ENCODE measurements at regions not wholly inside any gene's neighbourhood (a gene's known extent, or its start where the extent isn't known, plus 50 kb on each side); places are given as distances from the start of the nearest gene placed in this dataset.

DNA sequence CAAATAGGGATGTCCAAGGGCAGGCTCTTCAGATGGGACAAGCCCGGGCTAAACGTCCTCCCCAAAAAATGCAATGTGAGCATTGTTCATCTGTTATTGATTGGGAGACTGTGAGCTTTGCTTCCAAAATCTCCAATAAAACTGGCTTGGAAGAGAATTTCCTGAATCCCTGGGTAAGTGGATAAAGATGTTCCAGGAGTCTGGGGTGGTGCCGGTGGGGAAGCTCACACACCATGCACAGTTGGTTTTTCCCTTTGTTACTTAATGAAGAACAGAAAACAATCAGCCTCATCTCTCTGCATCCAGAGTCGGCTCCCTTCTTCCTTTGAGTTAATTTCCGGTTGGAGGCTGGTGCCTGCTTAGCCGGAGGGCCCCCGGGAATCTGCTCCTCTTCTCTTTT lies 72.1 kb upstream of the ZBTB40 start:
- no peaks in the 10 kb centered on the region for H3K36me3 ChIP-seq (ENCODE audit: insufficient read depth, low read length)
- no peaks in the 10 kb centered on the region for H3K9me3 ChIP-seq (ENCODE audit: control insufficient read depth, insufficient read depth, low read length)
- no peaks in the 10 kb centered on the region; the same call in 1 of the 2 replicates for H3K4me1 ChIP-seq (ENCODE audit: insufficient read depth, low read length)
- H3K9ac ChIP-seq (ENCODE audit: low read depth, low read length), result no peak overlapping the region

DNA sequence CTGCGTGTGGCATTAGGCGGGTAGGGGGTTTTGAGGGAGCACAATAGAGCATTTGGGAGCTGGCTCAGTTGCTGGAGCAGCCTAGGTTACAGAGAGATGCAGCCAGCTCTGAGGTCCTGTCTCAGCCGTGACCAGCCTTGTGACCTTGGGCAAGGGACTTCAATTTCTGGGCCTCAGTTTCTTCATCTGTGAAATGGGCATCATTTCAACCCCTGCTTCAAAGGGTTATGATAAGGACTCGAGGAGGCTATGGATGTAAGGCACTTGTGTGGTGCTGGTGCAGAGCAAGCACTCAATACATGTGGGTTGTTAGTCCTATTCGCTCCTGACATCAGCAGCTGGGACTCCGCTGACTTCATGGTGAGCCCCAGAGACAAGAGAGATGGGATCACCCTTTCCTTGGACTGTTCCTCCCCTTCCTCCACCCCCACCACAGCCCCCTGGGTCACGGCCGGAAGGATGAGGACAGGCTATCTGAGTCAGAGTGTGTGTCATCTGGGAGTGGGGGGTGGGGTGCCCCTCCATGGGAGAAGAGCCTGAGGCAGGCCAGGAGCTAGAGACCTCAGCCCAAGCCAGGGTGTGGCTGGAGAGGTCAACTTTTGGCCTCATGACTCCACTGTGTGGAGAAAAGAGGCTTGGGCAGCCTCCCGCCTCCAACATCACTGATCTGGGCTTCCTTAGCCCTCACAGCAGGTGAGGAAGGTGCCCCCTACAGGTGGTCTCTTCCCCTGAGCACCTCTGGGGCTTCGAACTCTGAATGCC lies 71.4 kb upstream of the ZBTB40 start:
- H3K9ac ChIP-seq (ENCODE audit: low read depth, low read length), result no peak overlapping the region
- no peaks in the 10 kb centered on the region for H3K9me3 ChIP-seq (ENCODE audit: control insufficient read depth, insufficient read depth, low read length)
- H3K4me1 ChIP-seq (ENCODE audit: insufficient read depth, low read length), result no peaks in the 10 kb centered on the region; the same call in 1 of the 2 replicates
- no peaks in the 10 kb centered on the region for H3K36me3 ChIP-seq (ENCODE audit: insufficient read depth, low read length)

DNA sequence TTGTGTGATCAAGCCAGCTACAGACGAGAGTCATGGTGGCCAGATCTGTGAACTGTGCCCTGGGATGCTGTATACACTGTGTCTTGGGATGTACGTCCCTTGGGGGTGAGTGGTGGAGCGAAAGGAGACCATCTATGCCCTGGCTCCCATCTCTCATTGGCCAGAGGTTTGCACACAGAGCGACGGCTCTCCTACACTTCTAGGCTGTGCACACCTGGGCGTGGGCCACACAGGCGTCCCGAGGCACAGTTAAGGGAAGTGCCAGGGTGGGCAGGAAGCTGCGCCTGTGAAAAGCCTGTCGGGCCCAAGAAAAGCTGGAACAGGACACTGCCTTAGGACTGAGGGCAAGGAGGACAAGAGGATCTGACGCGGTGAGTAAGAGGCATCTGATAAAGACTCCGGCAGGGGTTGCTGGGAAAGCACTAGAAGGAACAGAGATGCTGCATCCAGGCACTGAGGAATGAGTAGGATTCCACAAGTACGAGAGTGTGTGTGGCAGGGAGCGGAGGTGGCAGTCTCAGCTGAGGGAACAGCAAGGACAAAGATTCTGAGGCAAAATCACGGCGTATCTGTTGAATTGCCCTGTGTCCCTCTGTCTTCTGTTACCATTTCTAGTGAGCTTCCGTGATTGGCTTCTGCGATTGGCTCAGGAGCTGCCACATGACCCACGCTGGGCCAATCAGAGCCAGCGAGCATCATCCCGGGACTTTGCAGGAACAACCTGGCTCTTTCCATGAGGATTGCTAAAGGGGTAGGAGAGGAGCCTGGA lies 67.9 kb upstream of the ZBTB40 start:
- H3K9ac ChIP-seq (ENCODE audit: low read depth, low read length), result no peak overlapping the region
- H3K9me3 ChIP-seq (ENCODE audit: control insufficient read depth, insufficient read depth, low read length), result no peaks in the 10 kb centered on the region

DNA sequence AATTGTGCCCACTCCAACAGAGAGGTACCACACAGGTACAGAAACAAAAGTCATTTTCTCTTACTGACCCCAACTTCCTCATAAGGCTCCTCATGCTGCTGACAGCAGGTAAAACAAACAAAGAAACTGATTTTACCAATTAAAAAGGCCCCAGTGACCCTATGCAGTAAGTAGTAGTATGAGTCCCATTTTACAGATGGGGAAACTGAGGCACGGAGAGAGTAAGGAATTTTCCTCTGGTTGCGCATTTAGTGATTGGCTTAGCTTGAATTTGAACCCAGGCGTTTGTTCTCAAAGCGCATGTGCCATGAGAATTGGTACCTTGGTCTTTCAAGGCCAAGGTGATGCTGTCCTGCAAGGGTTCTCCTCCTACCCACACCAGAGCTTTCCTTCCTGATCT lies 66.1 kb upstream of the ZBTB40 start:
- no peaks in the 10 kb centered on the region for H3K36me3 ChIP-seq (ENCODE audit: insufficient read depth, low read length)
- peaks cover 12% of the 10 kb centered on the region for H3K4me1 ChIP-seq (ENCODE audit: insufficient read depth, low read length)
- no peaks in the 10 kb centered on the region for H3K9me3 ChIP-seq (ENCODE audit: control insufficient read depth, insufficient read depth, low read length)
- no peak overlapping the region for H3K9ac ChIP-seq (ENCODE audit: low read depth, low read length)

More for the DNA sequence above, 67.9 kb upstream of the ZBTB40 start:
- H3K36me3 ChIP-seq (ENCODE audit: insufficient read depth, low read length), result no peaks in the 10 kb centered on the region
- peaks cover 4% of the 10 kb centered on the region for H3K4me1 ChIP-seq (ENCODE audit: insufficient read depth, low read length)

DNA sequence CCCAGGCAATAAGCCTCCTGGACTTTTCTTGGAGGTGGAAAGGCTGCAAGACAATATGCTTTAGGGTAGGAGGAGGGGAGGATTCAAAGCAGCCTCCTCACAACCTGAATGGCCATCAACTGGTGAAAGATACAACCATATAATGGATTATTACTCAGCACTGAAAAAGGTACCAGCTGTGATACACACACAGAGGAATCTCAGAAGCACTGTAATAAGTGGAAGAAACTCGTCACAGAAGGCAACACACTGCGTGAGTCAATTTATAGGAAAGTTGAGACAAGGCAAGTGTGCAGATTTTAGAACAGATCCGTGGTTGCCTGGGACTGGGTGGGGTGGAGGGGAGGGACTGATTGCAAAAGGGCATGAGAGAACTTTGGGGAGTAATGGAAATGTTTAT lies 64.9 kb upstream of the ZBTB40 start:
- no peak overlapping the region for H3K9ac ChIP-seq (ENCODE audit: low read depth, low read length)
- H3K36me3 ChIP-seq (ENCODE audit: insufficient read depth, low read length), result no peaks in the 10 kb centered on the region
- peaks cover 12% of the 10 kb centered on the region for H3K4me1 ChIP-seq (ENCODE audit: insufficient read depth, low read length)
- no peaks in the 10 kb centered on the region for H3K9me3 ChIP-seq (ENCODE audit: control insufficient read depth, insufficient read depth, low read length)

DNA sequence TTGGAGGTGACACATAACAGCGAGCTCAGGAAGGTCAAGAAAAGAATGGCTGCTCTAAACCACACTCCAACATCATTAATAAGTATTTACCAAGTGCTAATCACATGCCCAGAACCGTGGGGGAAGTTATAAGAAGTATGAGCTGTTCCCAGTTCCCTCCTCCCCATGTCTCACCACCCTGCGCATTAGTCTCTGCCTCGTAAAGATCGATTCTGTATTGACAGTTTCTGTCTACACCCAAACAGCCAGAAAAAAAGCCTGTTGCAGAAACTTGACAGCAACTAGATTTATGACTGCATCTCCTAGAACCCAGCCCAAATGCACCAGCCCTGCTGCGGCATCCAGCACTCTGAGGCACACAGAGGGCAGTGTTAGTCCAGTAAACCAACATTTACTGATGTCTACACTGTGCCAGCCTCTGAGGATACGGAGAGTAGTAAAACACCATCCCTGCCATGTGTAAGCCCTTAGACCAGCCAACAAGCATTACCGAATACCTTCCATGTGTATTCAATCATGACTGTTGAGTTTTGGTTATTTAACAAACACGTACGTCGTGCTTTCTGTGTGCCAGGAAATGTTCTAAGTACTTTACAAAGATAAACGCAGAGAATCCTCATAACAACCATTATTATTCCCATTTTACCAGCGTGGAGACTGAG lies 63.6 kb upstream of the ZBTB40 start:
- H3K9me3 ChIP-seq (ENCODE audit: control insufficient read depth, insufficient read depth, low read length), result no peaks in the 10 kb centered on the region
- H3K4me1 ChIP-seq (ENCODE audit: insufficient read depth, low read length), result peaks cover 12% of the 10 kb centered on the region
- no peak overlapping the region for H3K9ac ChIP-seq (ENCODE audit: low read depth, low read length)
- no peaks in the 10 kb centered on the region for H3K36me3 ChIP-seq (ENCODE audit: insufficient read depth, low read length)

DNA sequence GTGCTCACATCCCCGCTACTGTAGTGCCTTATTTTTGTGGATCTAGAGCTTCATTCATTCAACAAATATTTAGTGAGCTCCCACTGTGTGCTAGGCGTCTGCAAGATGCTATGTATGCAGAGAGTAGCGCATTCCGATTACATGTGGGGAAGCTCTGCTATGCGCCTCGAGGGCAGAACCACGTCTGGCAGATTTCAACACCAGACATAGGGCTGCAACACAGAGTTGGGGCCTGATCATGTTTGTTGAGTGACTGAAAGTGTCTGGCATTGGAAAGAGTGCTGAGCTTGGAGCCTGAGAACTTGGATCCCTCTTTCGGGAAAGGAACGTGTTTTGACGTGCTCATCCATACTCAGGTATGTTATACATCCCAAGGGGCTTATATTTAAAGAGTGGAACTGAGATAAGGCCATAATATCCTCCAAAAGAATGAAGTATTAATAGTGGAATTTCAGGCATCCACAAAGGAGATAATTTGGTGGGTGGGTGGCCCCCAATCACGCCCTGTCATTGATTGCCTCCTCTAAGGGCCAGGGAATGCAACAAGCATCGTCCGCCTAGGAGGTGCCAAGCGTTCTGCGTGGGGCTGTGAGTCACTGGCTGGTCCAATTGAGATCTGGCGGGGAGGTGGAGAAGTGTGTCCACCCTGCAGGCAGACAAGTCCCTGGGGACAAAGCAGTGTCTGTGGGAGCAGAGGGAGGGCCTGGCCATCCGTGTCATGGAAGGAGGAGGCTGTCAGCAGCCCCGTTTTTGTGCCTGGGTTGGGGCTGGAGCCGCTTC lies 62.8 kb upstream of the ZBTB40 start:
- no peaks in the 10 kb centered on the region for H3K36me3 ChIP-seq (ENCODE audit: insufficient read depth, low read length)
- H3K9ac ChIP-seq (ENCODE audit: low read depth, low read length), result no peak overlapping the region
- no peaks in the 10 kb centered on the region for H3K9me3 ChIP-seq (ENCODE audit: control insufficient read depth, insufficient read depth, low read length)
- H3K4me1 ChIP-seq (ENCODE audit: insufficient read depth, low read length), result peaks cover 12% of the 10 kb centered on the region

DNA sequence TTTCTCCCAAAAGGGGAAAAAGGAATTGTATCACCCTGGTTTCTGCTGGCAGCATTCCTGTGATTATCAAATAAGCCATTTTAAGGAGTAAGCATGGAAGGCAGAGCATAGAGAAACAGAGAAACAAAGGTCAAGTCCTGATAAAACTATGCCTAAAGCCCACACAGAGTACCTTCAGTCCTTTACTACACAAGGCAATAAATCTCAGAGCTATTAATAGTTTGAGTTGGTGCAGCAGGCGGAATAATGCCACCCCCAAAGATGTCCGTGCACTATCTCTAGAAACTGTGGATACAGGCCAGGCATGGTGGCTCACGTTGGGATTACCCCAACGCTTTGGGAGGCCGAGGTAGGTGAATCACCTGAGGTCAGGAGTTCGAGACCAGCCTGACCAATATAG lies 58.1 kb upstream of the ZBTB40 start:
- no peaks in the 10 kb centered on the region for H3K9me3 ChIP-seq (ENCODE audit: control insufficient read depth, insufficient read depth, low read length)
- H3K9ac ChIP-seq (ENCODE audit: low read depth, low read length), result no peak overlapping the region
- H3K4me1 ChIP-seq (ENCODE audit: insufficient read depth, low read length), result peaks cover 17% of the 10 kb centered on the region
- H3K36me3 ChIP-seq (ENCODE audit: insufficient read depth, low read length), result no peaks in the 10 kb centered on the region

DNA sequence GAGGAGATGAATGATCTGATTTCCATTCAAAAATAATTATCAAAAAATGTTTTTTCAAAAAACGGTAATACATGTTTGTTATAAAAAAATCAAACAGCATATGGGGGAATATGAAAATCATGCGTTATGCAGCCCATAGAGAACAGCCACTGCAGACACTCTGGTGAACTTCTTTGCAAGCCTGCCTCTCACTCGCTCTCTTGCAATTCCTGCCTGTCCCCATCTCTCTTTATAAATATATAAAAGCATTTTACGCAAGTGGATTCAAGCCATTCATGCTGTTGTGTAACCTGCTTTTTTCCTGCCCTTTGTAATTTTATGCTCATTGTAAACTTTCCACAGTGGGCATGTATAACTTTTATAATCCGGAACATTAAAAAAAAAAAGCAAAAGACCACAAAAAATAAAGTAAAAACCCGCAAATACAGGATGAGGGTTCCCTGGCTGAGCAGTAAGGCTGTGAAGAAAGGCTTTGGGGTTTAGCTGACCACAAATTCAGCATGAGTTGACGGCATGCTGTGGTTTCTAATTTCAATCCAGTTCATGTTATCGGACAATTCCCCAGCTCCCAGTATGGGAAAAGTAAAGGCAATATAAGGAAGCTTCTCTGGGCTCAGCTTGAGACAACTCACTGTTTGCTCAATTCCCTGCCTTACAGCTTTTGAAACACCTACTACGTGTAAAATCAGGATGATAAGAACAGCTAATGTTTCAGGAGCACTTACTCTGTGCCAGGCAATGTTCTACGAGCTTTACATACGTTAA lies 52.8 kb upstream of the ZBTB40 start:
- Histone ChIP-seq H3K9ac (ENCODE audit: low read depth, low read length) (no peak overlapping the region), H3K36me3 (ENCODE audit: insufficient read depth, low read length) (no peaks in the 10 kb centered on the region), H3K9me3 (ENCODE audit: control insufficient read depth, insufficient read depth, low read length) (no peaks in the 10 kb centered on the region), H3K4me1 (ENCODE audit: insufficient read depth, low read length) (peaks cover 7% of the 10 kb centered on the region; the same call in 1 of the 2 replicates)

DNA sequence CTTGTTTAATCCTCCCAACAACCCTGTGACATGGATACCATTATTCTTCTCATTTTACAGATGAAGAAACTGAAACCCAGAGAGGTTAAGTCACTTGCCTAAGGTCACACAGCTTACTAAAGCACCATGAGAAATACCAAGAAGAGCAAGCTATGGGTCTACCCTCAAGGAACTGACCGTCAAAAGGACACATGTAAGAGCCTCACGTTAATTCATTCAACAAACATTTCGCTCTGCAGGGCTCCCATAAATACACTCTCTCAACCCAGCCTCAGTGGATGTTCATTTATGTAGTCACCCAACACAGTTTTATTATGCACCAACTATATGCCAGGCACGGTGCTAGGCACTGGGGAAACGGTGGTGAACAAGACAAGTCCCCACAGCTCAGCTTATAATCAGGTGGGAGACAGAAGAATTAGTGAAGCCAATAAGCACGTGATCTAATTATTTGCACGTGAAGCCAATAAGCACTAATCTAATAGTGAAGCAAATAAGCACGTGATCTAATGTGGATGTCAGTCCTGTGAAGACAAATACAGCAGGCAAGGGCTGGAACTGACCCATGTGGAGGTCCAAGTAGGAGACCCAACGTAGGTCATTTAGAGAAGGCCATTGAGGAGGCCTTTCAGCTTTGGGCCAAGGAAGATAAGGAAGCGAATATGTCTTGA lies 52.1 kb upstream of the ZBTB40 start:
- no peaks in the 10 kb centered on the region for H3K9me3 ChIP-seq (ENCODE audit: control insufficient read depth, insufficient read depth, low read length)
- no peak overlapping the region for H3K9ac ChIP-seq (ENCODE audit: low read depth, low read length)
- H3K36me3 ChIP-seq (ENCODE audit: insufficient read depth, low read length), result no peaks in the 10 kb centered on the region

More for the DNA sequence above, 52.1 kb upstream of the ZBTB40 start:
- peaks cover 7% of the 10 kb centered on the region; the same call in 1 of the 2 replicates for H3K4me1 ChIP-seq (ENCODE audit: insufficient read depth, low read length)

All from ES-I3 (cell line).